Coronary artery (tissue), 2 donors: ENCODE measurements at regions not wholly inside any gene's neighbourhood (a gene's known extent, or its start where the extent isn't known, plus 50 kb on each side); places are given as distances from the start of the nearest gene placed in this dataset.

ENCODE experiments used
- DNase-seq: peaks from one replicate; pipeline ENCODE4 v3.0.0-alpha.2; 2017; ENCODE audit warnings: low spot score
- H3K27ac ChIP-seq, 2 donors: fragments of 200-600 bp; sonication (generic); one replicate each; pipeline ENCODE4 v1.5.1; 2016 to 2019
- H3K4me3 ChIP-seq: fragments of 200-600 bp; sonication (generic); 2 replicates; pipeline ENCODE4 v1.5.1; 2016; ENCODE audit warnings: mild to moderate bottlenecking, moderate library complexity
- TF ChIP-seq, protein P1 (sequence below): fragments of 200-600 bp; sonication (generic); IDR thresholded peaks from one replicate; pipeline ENCODE4 v1.5.1; 2019; ENCODE audit warnings: antibody characterized with exemption

DNA sequence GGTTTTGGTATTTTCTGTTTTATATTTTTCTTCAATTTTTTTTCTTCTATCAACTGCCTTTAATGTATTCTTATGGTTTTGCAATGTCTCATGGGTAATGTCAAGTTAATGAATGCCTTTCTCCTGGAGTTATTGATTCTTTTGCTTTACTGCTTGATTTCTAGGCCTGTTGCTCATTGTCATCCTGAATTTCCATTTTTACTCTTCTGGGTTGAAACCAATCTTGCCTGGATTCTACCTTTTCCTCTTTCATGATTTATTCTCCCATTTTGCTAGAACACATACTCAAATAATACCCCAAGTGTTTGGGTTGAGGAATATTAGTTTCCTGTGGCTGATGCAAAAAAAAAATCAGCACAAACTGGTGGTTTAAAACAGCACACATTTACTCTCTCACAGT, 315.2 kb upstream of the PDZRN3 start:
- DNase-seq, result no peak
- Histone ChIP-seq H3K4me3 (no peak overlapping the region), H3K27ac (no peak overlapping the region)
- TF ChIP-seq, protein P1, sequence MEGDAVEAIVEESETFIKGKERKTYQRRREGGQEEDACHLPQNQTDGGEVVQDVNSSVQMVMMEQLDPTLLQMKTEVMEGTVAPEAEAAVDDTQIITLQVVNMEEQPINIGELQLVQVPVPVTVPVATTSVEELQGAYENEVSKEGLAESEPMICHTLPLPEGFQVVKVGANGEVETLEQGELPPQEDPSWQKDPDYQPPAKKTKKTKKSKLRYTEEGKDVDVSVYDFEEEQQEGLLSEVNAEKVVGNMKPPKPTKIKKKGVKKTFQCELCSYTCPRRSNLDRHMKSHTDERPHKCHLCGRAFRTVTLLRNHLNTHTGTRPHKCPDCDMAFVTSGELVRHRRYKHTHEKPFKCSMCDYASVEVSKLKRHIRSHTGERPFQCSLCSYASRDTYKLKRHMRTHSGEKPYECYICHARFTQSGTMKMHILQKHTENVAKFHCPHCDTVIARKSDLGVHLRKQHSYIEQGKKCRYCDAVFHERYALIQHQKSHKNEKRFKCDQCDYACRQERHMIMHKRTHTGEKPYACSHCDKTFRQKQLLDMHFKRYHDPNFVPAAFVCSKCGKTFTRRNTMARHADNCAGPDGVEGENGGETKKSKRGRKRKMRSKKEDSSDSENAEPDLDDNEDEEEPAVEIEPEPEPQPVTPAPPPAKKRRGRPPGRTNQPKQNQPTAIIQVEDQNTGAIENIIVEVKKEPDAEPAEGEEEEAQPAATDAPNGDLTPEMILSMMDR, result no peak

DNA sequence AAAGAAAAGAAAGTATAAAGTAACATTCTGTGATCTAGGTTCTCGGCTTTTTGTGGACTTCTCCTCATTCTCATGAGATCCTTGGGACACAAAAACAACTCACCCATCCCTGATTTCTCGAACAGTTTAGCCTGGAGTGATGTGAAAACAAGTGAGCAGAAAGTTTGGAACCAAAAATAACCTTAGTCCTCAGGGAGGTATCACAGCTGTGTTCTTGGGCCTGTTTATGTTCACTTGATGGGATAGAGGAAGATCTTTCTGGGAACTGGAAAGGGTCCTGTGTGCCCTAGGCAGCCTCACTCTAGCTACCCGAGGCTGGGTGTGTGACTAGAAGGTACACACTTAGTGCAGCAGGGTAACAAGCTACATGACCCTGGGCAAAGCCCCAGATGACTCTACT, 308.8 kb upstream of the PDZRN3 start:
- TF ChIP-seq, protein P1, result no peak
- Histone ChIP-seq H3K27ac (no peak overlapping the region), H3K4me3 (no peak overlapping the region)
- DNase-seq, result no peak

DNA sequence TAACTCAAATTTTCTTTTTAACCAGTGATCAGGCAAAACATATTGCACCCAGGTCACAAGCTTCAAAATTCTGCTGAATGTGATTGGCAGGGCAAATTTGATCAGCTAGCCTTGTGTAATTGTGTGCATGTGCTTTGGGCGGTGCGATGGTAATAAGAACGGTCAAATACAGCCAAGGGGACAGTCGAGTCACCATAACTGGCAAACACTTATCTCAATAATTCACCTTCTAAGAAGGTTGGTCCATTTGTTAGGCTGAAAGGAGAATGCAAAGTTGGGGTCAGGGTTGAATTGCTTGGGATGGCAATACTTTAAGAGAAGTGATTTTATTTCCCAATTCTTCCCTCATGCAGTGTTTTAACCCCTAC, 302.4 kb upstream of the PDZRN3 start:
- DNase-seq, result no peak
- Histone ChIP-seq H3K4me3 (no peak overlapping the region), H3K27ac (no peak overlapping the region)
- TF ChIP-seq, protein P1, result no peak

DNA sequence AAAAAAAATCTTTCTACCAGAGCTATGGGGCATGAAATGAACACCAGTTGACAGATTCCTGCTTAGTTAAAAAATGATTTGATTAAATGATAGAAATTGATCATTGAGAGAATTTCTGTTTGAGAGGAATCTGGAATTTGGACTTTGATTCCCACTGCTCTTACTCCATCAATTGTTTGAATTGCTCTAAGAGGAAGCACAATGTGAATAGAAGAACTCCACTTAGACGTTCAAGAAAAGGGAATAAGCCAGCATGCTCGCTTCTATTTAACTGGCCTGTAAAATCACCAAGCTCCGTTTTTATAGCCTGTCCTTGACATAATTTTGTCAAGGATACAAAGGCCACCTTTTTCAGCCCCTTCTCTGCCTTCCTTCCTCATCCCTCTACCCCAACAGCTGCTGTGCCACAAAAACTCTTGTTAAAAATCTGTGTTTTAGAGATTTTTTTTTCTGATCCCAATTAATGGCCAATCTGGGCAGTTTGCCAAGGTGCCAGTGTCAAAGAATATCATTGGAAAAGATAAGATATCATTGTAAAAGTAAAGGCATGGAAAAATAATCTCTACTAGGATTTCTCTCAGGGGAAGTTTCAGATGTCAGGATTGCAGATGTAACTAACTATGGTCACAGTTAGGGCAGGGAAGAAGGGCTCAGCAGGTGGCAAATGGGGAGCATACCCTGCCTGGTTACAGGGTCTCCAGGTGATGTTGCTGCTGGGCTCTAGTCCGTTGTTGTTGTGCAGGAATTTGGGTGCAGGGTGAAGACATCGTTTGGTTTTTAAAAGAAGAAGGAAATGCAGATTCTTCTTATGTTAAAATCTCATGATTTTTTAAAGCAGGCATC, 301.8 kb upstream of the PDZRN3 start:
- TF ChIP-seq, protein P1, result no peak
- no peak overlapping the region for H3K27ac ChIP-seq

DNA sequence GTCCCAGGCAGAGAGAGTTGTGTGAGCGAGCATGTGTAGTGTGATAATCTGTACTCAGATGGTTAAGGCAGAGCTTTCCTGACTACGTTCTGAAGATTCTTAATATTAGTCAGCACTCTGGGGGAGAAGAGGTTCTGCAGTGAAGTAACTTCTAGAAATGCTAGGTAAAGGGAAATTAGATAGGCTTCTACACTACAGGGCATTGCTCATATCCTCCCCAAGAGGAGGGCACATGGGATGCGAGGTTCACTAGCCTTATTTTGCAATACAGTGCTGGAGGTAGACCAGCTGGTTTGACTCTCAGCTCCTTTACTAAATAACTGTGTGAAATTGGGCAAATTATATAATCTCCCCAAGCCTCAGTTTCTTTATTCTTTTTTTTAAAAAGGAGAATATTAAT, 300.3 kb upstream of the PDZRN3 start:
- no peak for DNase-seq
- TF ChIP-seq, protein P1, result no peak
- Histone ChIP-seq H3K27ac (no peak overlapping the region), H3K4me3 (no peak overlapping the region)

More for the DNA sequence above, 301.8 kb upstream of the PDZRN3 start:
- H3K4me3 ChIP-seq, result no peak overlapping the region
- DNase-seq, result no peak

DNA sequence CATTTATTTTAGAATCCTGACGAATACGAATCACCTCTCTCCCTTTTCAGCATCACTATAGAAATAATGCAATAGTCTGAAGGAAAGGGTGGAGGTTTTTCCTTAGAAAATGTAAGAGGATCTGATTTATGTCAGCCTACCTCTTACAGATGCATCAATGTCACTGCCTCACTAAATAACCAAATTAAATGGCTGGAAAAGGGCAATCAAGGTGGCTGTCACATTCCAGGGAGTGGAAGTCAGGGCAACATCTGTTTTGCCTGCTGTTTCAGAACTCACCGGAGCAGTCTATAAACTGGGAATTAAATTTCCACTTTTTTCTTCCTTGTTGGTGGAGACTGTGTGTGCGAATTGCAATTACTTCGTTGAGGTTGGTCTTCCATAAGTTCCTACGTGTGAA, 299.3 kb upstream of the PDZRN3 start:
- TF ChIP-seq, protein P1, result no peak
- H3K4me3 ChIP-seq, result no peak overlapping the region
- DNase-seq, result no peak
- H3K27ac ChIP-seq, result no peak overlapping the region

DNA sequence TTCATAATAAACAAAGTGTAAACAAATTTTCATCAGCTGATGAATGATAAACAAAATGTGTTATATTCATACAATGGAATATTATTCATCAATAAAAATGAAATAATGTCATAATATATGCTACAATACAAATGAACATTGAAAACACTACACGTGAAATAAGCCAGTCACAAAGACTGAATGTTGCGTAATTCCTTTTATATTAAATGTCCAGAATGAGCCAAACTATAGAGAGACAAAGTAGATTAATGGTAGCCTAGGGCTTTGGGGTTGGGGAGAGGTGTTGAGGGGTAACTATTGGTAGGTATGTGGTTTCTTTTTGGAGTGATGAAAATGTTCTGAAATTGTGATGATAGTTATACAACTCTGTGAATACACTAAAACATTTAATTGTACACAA, 292.9 kb upstream of the PDZRN3 start:
- TF ChIP-seq, protein P1, result no peak
- Histone ChIP-seq H3K4me3 (no peak overlapping the region), H3K27ac (no peak overlapping the region)
- no peak for DNase-seq
